NCI-H510A treated with DMSO at 0.1 percent for 48 hours (cell line): ENCODE measurements at regions not wholly inside any gene's neighbourhood (a gene's known extent, or its start where the extent isn't known, plus 50 kb on each side); places are given as distances from the start of the nearest gene placed in this dataset.

Experiments used
- DNase-seq: peaks from one replicate; lab custom pipeline; 2025; lab: John Stamatoyannopoulos, UW

- no peak for DNase-seq
Measured at GRCh38 chr13:31441800-31442510, 242.2 kb downstream of the B3GLCT start.

DNA sequence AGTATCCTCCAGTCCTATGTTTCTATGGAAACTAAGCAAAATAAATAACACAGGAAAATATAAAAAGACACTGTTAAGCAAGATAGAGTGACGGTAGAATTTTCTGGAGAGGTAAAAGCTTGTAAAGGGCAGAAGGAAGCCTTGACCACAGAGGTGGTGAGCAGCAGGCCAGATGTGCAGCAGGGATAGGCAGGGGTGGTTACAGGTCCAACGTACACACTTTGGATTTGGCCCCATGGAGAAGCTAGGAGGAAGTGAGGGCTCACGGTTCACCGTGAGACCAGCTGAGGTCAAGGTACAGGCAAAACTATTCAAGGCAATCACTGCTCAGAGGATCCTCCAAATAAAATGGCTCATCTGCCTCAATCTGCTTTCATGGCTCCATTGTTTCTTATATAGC lies 242.8 kb downstream of the B3GLCT start:
- DNase-seq = no peak

DNA sequence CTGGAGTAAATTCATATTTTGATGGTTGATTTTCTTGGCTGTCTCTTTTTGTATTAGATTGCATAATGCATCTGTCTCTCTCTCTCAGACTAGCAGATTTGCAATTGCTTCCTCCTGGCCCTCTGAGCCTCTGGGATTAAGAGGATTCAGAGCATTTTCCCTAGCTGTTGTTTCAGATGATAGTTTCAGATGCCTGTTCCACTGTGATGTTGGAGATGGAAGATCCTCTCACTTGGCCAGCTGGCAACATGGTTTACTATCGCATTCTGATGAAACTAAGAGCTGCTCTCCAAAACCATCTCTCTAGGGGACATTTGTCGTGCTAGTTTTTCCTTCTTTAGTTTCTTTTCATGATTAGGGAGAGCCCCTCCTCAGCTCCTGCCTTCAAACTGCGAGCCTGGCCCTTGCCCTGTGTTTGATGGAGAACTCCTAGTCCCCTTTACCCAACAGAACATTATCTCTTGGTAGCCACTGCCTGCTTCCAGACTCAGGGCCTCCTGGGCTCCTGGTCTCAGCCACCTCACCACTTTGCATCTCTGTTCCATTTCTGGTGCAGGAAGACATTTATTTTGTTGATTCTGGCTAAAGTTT lies 244.6 kb downstream of the B3GLCT start:
- no peak for DNase-seq

- no peak for DNase-seq
Measured at GRCh38 chr13:31452525-31452924, 252.8 kb downstream of the B3GLCT start.

GRCh38 chr13:31455581-31455980 lies 255.8 kb downstream of the B3GLCT start:
- DNase-seq = no peak

DNA sequence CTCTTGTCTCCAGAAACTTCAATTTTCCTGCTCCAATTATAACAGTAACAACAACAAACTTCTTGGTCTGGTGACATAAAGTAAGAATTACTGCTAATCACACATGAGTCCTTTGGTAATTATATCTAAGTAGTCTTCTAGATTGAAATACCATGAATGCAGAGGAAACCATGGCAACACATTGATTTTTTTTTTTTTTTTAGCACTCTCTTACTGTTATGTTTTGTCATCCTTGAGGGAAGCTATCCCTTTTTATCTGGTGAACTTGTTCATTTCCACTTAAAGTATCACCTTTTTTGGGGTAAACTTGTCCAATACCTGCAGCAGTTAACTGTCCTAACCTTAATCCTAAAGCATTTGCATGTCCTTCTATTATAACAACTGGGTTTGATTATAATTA lies 256.3 kb downstream of the B3GLCT start:
- DNase-seq = no peak

- DNase-seq = no peak
Measured at GRCh38 chr13:31460061-31460460, 260.3 kb downstream of the B3GLCT start.

DNA sequence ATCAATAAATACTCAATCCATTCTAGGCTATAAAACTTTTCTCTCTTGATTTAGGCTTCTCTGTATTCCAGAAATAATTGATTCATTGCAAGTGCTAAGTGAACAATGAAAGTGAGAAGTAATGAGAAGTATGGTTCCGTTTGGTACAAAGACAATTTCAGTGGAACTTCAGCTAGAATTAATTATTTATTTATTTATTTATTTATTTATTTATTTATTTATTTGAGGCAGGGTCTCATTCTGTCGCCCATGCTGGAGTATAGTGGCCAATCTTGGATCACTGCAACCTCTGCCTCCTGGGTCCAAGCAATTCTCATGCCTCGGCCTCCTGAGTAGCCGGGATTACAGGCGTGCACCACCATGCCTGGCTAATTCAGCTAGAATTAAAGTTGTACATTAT lies 262.1 kb downstream of the B3GLCT start:
- DNase-seq = no peak

DNA sequence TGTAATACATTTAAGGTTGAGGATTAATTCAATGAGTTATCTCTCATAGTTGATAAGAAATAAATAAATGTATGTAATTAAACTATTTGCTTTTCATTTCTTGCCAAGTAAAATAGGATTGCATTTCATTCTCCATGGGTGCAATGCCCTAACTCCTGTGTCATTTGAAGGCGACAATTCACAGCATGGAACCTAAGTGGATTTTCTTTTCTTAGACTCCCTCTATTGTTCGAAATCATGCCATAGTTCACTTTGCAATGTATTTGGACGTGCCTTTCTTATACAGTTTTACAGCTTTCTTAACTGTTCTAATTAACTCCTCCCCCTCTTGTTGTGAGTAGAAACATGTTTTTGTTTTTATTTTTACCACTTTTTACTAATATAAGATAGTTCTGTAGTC lies 263.0 kb downstream of the B3GLCT start:
- DNase-seq = no peak

DNA sequence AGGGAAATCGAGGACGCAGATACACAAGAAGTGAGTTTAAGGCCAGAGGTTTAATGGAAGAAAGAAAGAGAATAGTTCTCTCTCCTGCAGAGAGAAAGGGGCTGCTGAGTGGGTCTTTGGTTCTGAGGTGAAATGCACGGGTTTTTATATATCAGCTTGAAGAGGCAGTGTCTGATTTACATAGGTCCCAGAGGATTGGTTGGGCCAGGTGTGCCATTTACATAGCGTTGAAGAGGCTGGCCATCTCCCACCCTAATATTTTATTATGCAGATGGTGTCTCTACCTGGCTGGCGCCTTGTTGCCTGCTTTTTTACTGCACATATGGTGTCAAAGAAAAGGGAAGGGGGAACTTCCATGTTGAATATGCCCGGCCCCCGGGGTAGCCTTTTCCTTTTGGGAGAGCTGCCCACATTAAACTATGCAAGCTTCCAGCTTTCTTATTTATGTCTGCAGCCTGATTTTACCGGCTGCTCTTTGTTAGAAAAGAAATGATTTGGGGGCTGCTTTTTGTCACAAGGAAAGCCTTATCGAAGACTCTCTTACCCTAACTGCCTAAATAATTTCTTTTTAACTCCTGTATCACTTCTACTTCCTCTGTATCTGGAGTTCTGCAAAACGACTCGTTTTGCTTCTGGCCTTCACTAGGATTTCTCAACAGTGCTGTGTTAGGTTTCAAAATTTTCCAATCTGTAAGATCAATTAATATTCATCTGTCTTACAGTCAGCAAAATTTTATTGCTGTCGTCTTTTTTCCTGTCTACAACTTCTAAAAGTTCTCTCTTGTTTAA lies 268.5 kb downstream of the B3GLCT start:
- no peak for DNase-seq

GRCh38 chr13:31469377-31469776 lies 269.6 kb downstream of the B3GLCT start:
- DNase-seq = no peak

GRCh38 chr13:31476266-31476665 lies 263.1 kb upstream of the RXFP2 start:
- no peak for DNase-seq

DNA sequence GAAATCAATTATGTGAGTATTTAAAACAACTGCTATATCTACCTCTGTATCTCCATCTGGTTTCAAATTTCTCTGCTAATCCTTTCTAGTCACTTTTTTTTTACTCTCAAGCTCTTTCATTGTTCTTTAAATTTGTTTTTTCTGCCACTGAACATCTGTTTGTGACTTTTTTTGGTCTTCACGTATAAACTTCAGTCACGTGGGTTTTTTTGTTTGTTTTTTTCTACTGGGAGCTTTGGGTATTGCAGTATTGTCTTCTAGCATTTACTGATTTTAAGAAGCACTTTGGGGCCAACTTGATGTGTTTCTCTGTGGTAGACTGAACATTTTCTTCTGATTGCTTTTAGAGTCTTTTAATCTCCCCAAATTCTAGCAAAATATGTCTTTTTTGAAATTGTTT lies 262.6 kb upstream of the RXFP2 start:
- no peak for DNase-seq

DNA sequence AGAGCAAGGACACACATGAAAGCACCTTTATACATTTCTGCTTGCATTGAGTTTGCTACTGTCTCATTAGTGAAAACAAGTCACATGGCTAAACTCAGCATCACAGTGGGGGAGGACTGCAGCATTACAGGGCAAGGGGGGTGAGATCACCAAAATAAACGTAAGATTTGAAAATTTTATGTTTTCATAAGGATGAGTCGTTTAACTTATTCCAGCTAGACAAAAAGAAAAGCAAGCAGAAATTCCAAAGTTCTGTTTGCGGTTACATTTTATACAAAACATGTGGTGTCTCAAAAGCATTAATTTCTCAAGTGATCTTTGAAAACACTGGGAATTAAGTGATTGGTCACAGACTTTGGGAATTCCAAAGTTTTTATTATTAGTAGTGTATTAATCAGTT lies 261.4 kb upstream of the RXFP2 start:
- DNase-seq = no peak

DNA sequence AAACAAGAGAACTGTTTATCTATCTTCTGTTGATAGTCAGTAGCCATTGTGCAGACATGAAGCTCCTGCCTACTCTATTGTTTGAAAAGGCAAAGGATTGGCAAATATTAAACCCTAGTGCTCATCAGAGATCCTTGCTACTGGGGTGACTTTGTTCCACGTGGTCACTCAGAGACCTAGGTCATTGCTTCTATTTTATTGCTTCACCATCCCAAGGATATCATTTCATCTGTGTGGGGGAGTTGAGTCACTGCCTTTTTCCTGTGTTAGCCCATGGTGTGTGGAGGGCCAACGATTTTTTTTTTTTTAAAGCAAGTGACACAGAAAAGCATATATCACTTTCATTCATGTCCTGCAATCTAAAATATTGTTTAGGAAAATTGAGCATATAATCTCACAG lies 254.1 kb upstream of the RXFP2 start:
- no peak for DNase-seq

- DNase-seq = no peak
Measured at GRCh38 chr13:31485651-31486051, 253.7 kb upstream of the RXFP2 start.

GRCh38 chr13:31495336-31495735 lies 244.0 kb upstream of the RXFP2 start:
- no peak for DNase-seq

DNA sequence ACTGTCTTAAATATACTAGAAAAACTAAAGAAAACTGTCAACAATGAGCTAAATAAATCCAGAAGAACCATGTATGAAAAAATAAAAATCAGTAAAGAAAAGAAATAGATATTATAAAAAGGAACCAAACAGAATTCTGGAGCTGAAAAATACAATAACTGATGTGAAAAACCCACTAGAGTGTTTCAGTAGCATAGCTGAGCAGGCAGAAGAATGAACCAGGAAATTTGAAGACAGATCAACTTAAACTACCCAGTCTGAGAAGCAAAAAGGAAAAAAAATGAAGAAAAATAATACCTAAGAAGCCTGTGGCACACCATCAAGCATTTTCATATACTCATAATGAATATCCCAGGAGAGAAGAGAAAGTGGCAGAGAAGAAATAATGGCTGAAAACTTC lies 240.1 kb upstream of the RXFP2 start:
- DNase-seq = no peak

GRCh38 chr13:31503626-31504025 lies 235.7 kb upstream of the RXFP2 start:
- DNase-seq = no peak

GRCh38 chr13:31504918-31505317 lies 234.4 kb upstream of the RXFP2 start:
- DNase-seq = no peak

DNA sequence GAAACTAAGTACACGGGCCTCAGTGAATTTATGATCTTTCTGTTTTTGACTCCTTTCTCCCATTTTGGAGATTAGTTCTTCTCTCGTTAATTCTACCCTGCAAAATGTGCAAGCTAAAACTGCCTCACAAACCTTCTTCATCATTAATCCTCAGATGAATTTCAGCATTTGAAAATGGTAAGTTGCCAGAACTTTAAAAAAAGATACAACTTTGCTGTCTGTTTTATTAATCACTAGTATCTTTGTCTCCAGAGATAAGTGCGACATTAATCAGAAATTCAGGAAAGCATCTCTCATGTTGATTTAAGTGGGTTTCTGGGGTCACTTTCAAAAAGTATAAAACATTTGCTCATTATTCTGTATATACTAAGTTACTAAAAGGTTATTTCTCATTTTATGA lies 227.0 kb upstream of the RXFP2 start:
- no peak for DNase-seq

DNA sequence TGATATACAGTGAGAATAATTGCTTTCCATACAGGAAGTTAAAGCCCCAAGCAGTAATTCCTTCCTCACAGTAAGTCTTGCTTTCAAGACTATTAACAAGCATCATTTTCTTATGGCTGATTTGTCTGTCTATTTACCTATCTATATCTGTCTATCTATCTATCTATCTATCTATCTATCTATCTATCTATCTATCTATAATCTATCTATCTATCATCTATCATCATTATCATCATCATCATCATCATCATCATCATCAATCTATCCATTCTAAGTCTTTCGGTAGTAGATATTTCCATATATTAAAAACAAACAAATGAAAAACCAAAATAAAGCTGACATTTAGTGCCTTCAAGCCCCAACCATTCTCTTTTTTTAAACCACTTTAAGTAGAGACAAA lies 224.4 kb upstream of the RXFP2 start:
- DNase-seq = no peak

GRCh38 chr13:31515427-31515826 lies 223.9 kb upstream of the RXFP2 start:
- no peak for DNase-seq
